ENCODE measurements at regions not wholly inside any gene's neighbourhood (a gene's known extent, or its start where the extent isn't known, plus 50 kb on each side); places are given as distances from the start of the nearest gene placed in this dataset.
A peak's percentile ranks its signal among the peaks of the same experiment; 100 is the strongest.
"Not testable (repeated sequence)": the region's sequence is repeated elsewhere in the genome, so short reads cannot be mapped to it uniquely, and the experiment has no call there.

- DNase-seq (ENCODE audit: low read depth), result no peak
These were observed 116.8 kb upstream of the SHB start for GRCh38 chr9:38185647-38186403.

GRCh38 chr9:38183994-38184568 is 115.1 kb upstream of the SHB start:
- no peak for DNase-seq (ENCODE audit: low read depth)

- DNase-seq (ENCODE audit: low read depth), result no peak
These were observed 113.3 kb upstream of the SHB start for GRCh38 chr9:38182321-38182720.

- DNase-seq (ENCODE audit: low read depth), result no peak
These were observed 112.8 kb upstream of the SHB start for GRCh38 chr9:38181866-38182265.

GRCh38 chr9:38181232-38181631 is 112.2 kb upstream of the SHB start:
- DNase-seq (ENCODE audit: low read depth), result no peak

- DNase-seq (ENCODE audit: low read depth), result no peak
These were observed 111.6 kb upstream of the SHB start for GRCh38 chr9:38180656-38181055.

- no peak for DNase-seq (ENCODE audit: low read depth)
These were observed 110.9 kb upstream of the SHB start for GRCh38 chr9:38179965-38180364.

GRCh38 chr9:38178237-38178636 is 109.2 kb upstream of the SHB start:
- no peak for DNase-seq (ENCODE audit: low read depth)

- DNase-seq (ENCODE audit: low read depth), result no peak
These were observed 108.7 kb upstream of the SHB start for GRCh38 chr9:38177680-38178079.

GRCh38 chr9:38176251-38176650 is 107.2 kb upstream of the SHB start:
- DNase-seq (ENCODE audit: low read depth), result no peak

GRCh38 chr9:38175423-38175822 is 106.4 kb upstream of the SHB start:
- no peak for DNase-seq (ENCODE audit: low read depth)

- no peak for DNase-seq (ENCODE audit: low read depth)
These were observed 103.6 kb upstream of the SHB start for GRCh38 chr9:38172586-38172985.

GRCh38 chr9:38171926-38172325 is 102.9 kb upstream of the SHB start:
- DNase-seq (ENCODE audit: low read depth), result no peak

- DNase-seq (ENCODE audit: low read depth), result no peak
These were observed 102.5 kb upstream of the SHB start for GRCh38 chr9:38171538-38171884.

- not testable (repeated sequence) for DNase-seq (ENCODE audit: low read depth)
These were observed 101.9 kb upstream of the SHB start for GRCh38 chr9:38170763-38171537.

- DNase-seq (ENCODE audit: low read depth), result not testable (repeated sequence)
These were observed 101.1 kb upstream of the SHB start for GRCh38 chr9:38170155-38170554.

GRCh38 chr9:38166501-38166900 is 97.5 kb upstream of the SHB start:
- DNase-seq (ENCODE audit: low read depth), result no peak

- no peak for DNase-seq (ENCODE audit: low read depth)
These were observed 95.7 kb upstream of the SHB start for GRCh38 chr9:38164659-38165221.

GRCh38 chr9:38163518-38163917 is 94.5 kb upstream of the SHB start:
- DNase-seq (ENCODE audit: low read depth), result no peak

GRCh38 chr9:38162332-38163211 is 93.5 kb upstream of the SHB start:
- no peak for DNase-seq (ENCODE audit: low read depth)

GRCh38 chr9:38160613-38161215 is 91.7 kb upstream of the SHB start:
- DNase-seq (ENCODE audit: low read depth), result peak; percentile 22

- no peak for DNase-seq (ENCODE audit: low read depth)
These were observed 90.6 kb upstream of the SHB start for GRCh38 chr9:38159599-38159998.

Measured in activated gamma-delta T cell treated with anti-CD3 and anti-CD28 coated beads, Interleukin-2, amount 50 U/mL, for 16 hours (primary cell).